ENCODE measurements at regions not wholly inside any gene's neighbourhood (a gene's known extent, or its start where the extent isn't known, plus 50 kb on each side); places are given as distances from the start of the nearest gene placed in this dataset.

GRCh38 chr15:88321271-88321670 is 64.7 kb upstream of the NTRK3 start:
- no peak overlapping the region for H3K27ac ChIP-seq

GRCh38 chr15:88316586-88316985 is 60.0 kb upstream of the NTRK3 start:
- H3K27ac ChIP-seq = no peak overlapping the region
- TF ChIP-seq ZFX (IDR thresholded peaks at IDR 0.05) (no peak), CTCF (conservative IDR thresholded peaks at IDR 0.05) (no peak)

More at GRCh38 chr15:88321271-88321670, 64.7 kb upstream of the NTRK3 start:
- TF ChIP-seq ZFX (IDR thresholded peaks at IDR 0.05) = no peak
- TF ChIP-seq CTCF (conservative IDR thresholded peaks at IDR 0.05) = no peak

- TF ChIP-seq CTCF (conservative IDR thresholded peaks at IDR 0.05) (no peak), ZFX (IDR thresholded peaks at IDR 0.05) (no peak)
These were observed 58.8 kb upstream of the NTRK3 start for GRCh38 chr15:88315221-88315878.

GRCh38 chr15:88312941-88313579 is 56.5 kb upstream of the NTRK3 start:
- TF ChIP-seq CTCF (conservative IDR thresholded peaks at IDR 0.05) (no peak), ZFX (IDR thresholded peaks at IDR 0.05) (no peak)
- H3K27ac ChIP-seq = no peak overlapping the region

More at GRCh38 chr15:88315221-88315878, 58.8 kb upstream of the NTRK3 start:
- H3K27ac ChIP-seq = no peak overlapping the region

GRCh38 chr15:88309363-88309762 is 52.8 kb upstream of the NTRK3 start:
- TF ChIP-seq CTCF (conservative IDR thresholded peaks at IDR 0.05) = peak; percentile 17; the same call in 1 of the 2 replicates
- no peak for TF ChIP-seq ZFX (IDR thresholded peaks at IDR 0.05)
- no peak overlapping the region for H3K27ac ChIP-seq

- TF ChIP-seq ZFX (IDR thresholded peaks at IDR 0.05) (no peak), CTCF (conservative IDR thresholded peaks at IDR 0.05) (no peak)
- no peak overlapping the region for H3K27ac ChIP-seq
These were observed 50.8 kb upstream of the NTRK3 start for GRCh38 chr15:88307344-88307743.

All from C4-2B (cell line).